DND-41 (cell line): ENCODE measurements at regions not wholly inside any gene's neighbourhood (a gene's known extent, or its start where the extent isn't known, plus 50 kb on each side); places are given as distances from the start of the nearest gene placed in this dataset.

Experiments
- ATAC-seq: fragments of 200-7000 bp; cut with Tn5 transposase; 3 replicates; pipeline ENCODE4 v1.9.1; 2021; ENCODE audit warnings: low read depth; ENCODE audit not compliant: insufficient read depth
- DNase-seq: peaks from one replicate; pipeline ENCODE4 v3.0.0-alpha.2; 2020
- H2AFZ ChIP-seq: 2 replicates; pipeline ENCODE4 v1.6.0; 2012; ENCODE audit warnings: low read depth, low read length
- H3K27ac ChIP-seq: 2 replicates; pipeline ENCODE4 v1.5.1; 2012; ENCODE audit warnings: low read length, inconsistent platforms
- H3K27me3 ChIP-seq: fragments of 200-600 bp; sonication (generic); 2 replicates; pipeline ENCODE4 v1.6.0; 2012; ENCODE audit warnings: low read length, mild to moderate bottlenecking, inconsistent platforms; ENCODE audit not compliant: insufficient read depth, poor library complexity
- H3K36me3 ChIP-seq: 2 replicates; pipeline ENCODE4 v1.5.1; 2012; ENCODE audit warnings: low read length, inconsistent platforms; ENCODE audit not compliant: insufficient read depth
- H3K4me1 ChIP-seq: 2 replicates; pipeline ENCODE4 v1.5.1; 2012; ENCODE audit warnings: mild to moderate bottlenecking, low read length; ENCODE audit not compliant: insufficient read depth
- H3K4me2 ChIP-seq: 2 replicates; pipeline ENCODE4 v1.6.0; 2012; ENCODE audit warnings: mild to moderate bottlenecking, moderate library complexity, low read length, inconsistent platforms; ENCODE audit not compliant: insufficient read depth
- H3K4me3 ChIP-seq, 2 experiments: fragments of 200-600 bp in 1 of 2; shearing (Covaris generic) in 1 of 2; 2 replicates each; pipeline ENCODE4 v1.5.1; 2012 to 2016; ENCODE audit warnings: inconsistent platforms in 2 of 2, low read length in 2 of 2, mild to moderate bottlenecking in 2 of 2, low read depth in 1 of 2, moderate library complexity in 1 of 2
- H3K79me2 ChIP-seq: 2 replicates; pipeline ENCODE4 v1.6.0; 2012; ENCODE audit warnings: low read length, inconsistent platforms; ENCODE audit not compliant: insufficient read depth
- H3K9ac ChIP-seq: 2 replicates; pipeline ENCODE4 v1.6.0; 2012; ENCODE audit warnings: low read depth, mild to moderate bottlenecking, inconsistent platforms, low read length, moderate library complexity
- H3K9me3 ChIP-seq: 2 replicates; pipeline ENCODE4 v1.5.1; 2012; ENCODE audit warnings: low read length, moderate library complexity, mild to moderate bottlenecking, inconsistent platforms; ENCODE audit not compliant: insufficient read depth, severe bottlenecking
- H4K20me1 ChIP-seq: 2 replicates; pipeline ENCODE4 v1.6.0; 2012; ENCODE audit warnings: low read length; ENCODE audit not compliant: insufficient read depth
- CTCF ChIP-seq: IDR thresholded peaks from 2 replicates; pipeline ENCODE4 v1.5.1; 2012; ENCODE audit warnings: borderline replicate concordance, low read length, moderate library complexity, mild to moderate bottlenecking; ENCODE audit not compliant: poor library complexity, severe bottlenecking; ENCODE audit errors: extremely low read depth
- EZH2 ChIP-seq: IDR thresholded peaks from 3 replicates; pipeline ENCODE4 v1.6.1; 2012; ENCODE audit warnings: borderline replicate concordance, low read depth, mild to moderate bottlenecking, moderate library complexity, low read length, inconsistent platforms; ENCODE audit not compliant: severe bottlenecking

DNA sequence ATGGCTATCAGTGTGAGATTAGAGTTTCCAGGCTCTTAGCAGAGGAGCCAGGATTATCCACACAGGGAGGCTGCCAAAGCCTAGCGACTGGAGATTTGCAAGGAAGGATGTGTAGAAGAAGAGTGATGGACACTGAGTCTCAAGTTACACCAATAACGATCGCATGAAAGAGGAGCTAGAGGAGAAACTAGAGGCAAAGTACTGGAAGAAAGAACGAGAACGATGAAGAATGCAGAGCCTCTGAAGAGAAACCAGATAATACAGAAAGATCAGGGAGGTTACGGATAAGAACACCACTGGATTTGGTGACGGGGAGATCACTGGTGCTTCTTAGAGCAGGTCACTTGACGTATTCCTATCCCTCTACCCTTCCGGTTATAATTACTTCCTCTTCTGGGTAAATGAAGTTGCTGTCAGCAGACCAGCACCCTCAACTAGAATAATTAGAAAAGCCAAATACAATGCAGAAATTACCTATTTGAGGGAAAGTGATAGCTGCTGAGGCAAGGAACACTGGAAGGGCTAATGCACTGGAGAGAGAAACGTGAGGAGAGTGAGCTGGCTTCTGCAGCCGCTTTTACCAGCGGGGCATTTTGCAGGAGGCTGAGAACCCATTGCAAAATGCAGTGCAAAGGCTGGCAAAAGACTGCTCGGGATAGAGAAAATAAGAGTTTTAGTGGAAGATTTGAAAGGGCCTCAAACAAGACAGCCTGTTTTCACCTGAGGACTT lies 93.1 kb upstream of the HIF1A start:
- H3K9ac ChIP-seq = no peak overlapping the region
- H3K4me2 ChIP-seq = no peak overlapping the region
- ATAC-seq (no peak), DNase-seq (no peak)
- H3K9me3 ChIP-seq = no peaks in the 10 kb centered on the region
- no peaks in the 10 kb centered on the region for H4K20me1 ChIP-seq
- no peaks in the 10 kb centered on the region for H3K27me3 ChIP-seq
- H3K79me2 ChIP-seq = no peaks in the 10 kb centered on the region
- H3K4me3 ChIP-seq = no peak overlapping the region
- H3K36me3 ChIP-seq = no peaks in the 10 kb centered on the region
- no peak overlapping the region for H3K27ac ChIP-seq
- H3K4me1 ChIP-seq = peaks cover 19% of the 10 kb centered on the region
- H2AFZ ChIP-seq = no peak overlapping the region
- TF ChIP-seq EZH2 (no peak), CTCF (no peak)

DNA sequence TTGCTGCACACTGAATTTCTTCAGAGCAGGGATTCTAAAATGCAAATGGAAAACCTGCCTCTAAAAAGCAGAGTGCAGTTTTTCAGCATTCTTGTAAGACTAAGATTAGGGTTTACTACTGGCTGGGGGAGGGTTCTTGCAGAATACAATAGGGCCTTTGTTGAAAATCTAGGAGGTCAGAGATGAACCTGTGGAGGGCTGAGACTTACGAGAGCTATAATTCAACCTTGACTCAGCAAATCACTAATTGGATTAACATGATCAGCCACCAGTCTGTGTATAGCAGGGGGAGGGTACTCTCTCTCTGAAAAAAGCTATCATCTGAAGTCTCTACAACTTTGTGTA lies 92.6 kb upstream of the HIF1A start:
- Histone ChIP-seq H4K20me1 (no peaks in the 10 kb centered on the region), H3K9ac (no peak overlapping the region), H3K9me3 (no peaks in the 10 kb centered on the region), H3K36me3 (no peaks in the 10 kb centered on the region), H3K27ac (no peak overlapping the region), H2AFZ (no peak overlapping the region), H3K4me2 (no peak overlapping the region), H3K4me3 (no peak overlapping the region), H3K79me2 (no peaks in the 10 kb centered on the region), H3K27me3 (no peaks in the 10 kb centered on the region), H3K4me1 (peaks cover 25% of the 10 kb centered on the region)
- DNase-seq (no peak), ATAC-seq (no peak)
- TF ChIP-seq EZH2 (no peak), CTCF (no peak)

GRCh38 chr14:61603736-61604135 lies 91.6 kb upstream of the HIF1A start:
- Histone ChIP-seq H2AFZ (no peak overlapping the region), H3K9ac (no peak overlapping the region), H3K4me2 (no peak overlapping the region), H3K27ac (no peak overlapping the region), H3K79me2 (no peaks in the 10 kb centered on the region), H3K36me3 (no peaks in the 10 kb centered on the region), H4K20me1 (no peaks in the 10 kb centered on the region), H3K4me1 (peaks cover 26% of the 10 kb centered on the region), H3K9me3 (no peaks in the 10 kb centered on the region), H3K4me3 (no peak overlapping the region), H3K27me3 (no peaks in the 10 kb centered on the region)
- ATAC-seq = no peak
- DNase-seq = no peak
- no peak for TF ChIP-seq EZH2
- no peak for TF ChIP-seq CTCF
